Thoracic aorta (tissue), 2 donors: ENCODE measurements at regions not wholly inside any gene's neighbourhood (a gene's known extent, or its start where the extent isn't known, plus 50 kb on each side); places are given as distances from the start of the nearest gene placed in this dataset.

Experiments
- ATAC-seq: fragments of 150-250 bp; one replicate; pipeline ENCODE4 v1.8.0; 2017; ENCODE audit warnings: low read depth; ENCODE audit not compliant: insufficient number of reproducible peaks, low FRiP score
- DNase-seq: peaks from one replicate; pipeline ENCODE4 v3.0.0-alpha.2; 2020; ENCODE audit warnings: low spot score
- H3K27ac ChIP-seq, 2 donors: fragments of 200-600 bp; sonication (generic); 1 replicate in 1 of 2; 2 replicates in 1 of 2; pipeline ENCODE4 v1.5.1; 2016; ENCODE audit warnings: mild to moderate bottlenecking in 2 of 2, moderate library complexity in 2 of 2
- H3K27me3 ChIP-seq: fragments of 200-600 bp; sonication (generic); replicated peaks from 2 replicates; pipeline ENCODE4 v1.6.0; 2016; ENCODE audit warnings: mild to moderate bottlenecking; ENCODE audit not compliant: insufficient read depth
- H3K36me3 ChIP-seq: fragments of 200-600 bp; sonication (generic); one replicate; pipeline ENCODE4 v1.5.1; 2016
- H3K4me1 ChIP-seq, 2 donors: fragments of 200-600 bp; sonication (generic); 1 replicate in 1 of 2; 2 replicates in 1 of 2; pipeline versions ENCODE4 v1.5.1 to v1.6.0; 2016; ENCODE audit warnings: low read depth in 2 of 2, mild to moderate bottlenecking in 1 of 2; ENCODE audit not compliant: control insufficient read depth in 1 of 2
- H3K4me3 ChIP-seq: fragments of 200-600 bp; sonication (generic); 2 replicates; pipeline ENCODE4 v1.5.1; 2016; ENCODE audit warnings: mild to moderate bottlenecking
- H3K9me3 ChIP-seq: fragments of 200-600 bp; sonication (generic); 2 replicates; pipeline ENCODE4 v1.5.1; 2016
- TF ChIP-seq, protein P1 (sequence below): fragments of 200-600 bp; sonication (generic); IDR thresholded peaks from one replicate; pipeline ENCODE4 v1.5.1; 2019; ENCODE audit warnings: antibody characterized with exemption

DNA sequence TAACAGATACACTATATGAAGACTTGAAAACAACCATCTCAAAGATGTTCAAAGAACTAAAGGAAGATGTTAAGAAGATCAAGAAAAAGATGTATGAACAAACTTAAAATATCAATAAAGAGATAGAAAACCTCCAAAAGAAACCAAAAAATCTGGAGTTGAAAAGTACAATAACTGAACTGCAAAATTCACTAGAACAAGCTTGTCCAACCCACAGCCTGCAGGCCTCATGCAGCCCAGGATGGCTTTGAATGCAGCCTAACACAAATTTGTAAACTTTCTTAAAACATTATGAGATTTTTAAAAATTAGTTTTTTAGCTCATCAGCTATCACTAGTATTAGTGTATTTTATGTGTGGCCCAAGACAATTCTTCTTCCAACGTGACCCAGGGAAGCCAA is 77.0 kb upstream of the DCTD start:
- H3K4me3 ChIP-seq = no peak overlapping the region
- no peaks in the 10 kb centered on the region for H3K4me1 ChIP-seq
- H3K36me3 ChIP-seq = no peaks in the 10 kb centered on the region
- H3K9me3 ChIP-seq = peaks cover 7% of the 10 kb centered on the region
- TF ChIP-seq, protein P1, sequence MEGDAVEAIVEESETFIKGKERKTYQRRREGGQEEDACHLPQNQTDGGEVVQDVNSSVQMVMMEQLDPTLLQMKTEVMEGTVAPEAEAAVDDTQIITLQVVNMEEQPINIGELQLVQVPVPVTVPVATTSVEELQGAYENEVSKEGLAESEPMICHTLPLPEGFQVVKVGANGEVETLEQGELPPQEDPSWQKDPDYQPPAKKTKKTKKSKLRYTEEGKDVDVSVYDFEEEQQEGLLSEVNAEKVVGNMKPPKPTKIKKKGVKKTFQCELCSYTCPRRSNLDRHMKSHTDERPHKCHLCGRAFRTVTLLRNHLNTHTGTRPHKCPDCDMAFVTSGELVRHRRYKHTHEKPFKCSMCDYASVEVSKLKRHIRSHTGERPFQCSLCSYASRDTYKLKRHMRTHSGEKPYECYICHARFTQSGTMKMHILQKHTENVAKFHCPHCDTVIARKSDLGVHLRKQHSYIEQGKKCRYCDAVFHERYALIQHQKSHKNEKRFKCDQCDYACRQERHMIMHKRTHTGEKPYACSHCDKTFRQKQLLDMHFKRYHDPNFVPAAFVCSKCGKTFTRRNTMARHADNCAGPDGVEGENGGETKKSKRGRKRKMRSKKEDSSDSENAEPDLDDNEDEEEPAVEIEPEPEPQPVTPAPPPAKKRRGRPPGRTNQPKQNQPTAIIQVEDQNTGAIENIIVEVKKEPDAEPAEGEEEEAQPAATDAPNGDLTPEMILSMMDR = no peak
- no peaks in the 10 kb centered on the region for H3K27me3 ChIP-seq
- DNase-seq (no peak), ATAC-seq (no peak)
- no peak overlapping the region for H3K27ac ChIP-seq

DNA sequence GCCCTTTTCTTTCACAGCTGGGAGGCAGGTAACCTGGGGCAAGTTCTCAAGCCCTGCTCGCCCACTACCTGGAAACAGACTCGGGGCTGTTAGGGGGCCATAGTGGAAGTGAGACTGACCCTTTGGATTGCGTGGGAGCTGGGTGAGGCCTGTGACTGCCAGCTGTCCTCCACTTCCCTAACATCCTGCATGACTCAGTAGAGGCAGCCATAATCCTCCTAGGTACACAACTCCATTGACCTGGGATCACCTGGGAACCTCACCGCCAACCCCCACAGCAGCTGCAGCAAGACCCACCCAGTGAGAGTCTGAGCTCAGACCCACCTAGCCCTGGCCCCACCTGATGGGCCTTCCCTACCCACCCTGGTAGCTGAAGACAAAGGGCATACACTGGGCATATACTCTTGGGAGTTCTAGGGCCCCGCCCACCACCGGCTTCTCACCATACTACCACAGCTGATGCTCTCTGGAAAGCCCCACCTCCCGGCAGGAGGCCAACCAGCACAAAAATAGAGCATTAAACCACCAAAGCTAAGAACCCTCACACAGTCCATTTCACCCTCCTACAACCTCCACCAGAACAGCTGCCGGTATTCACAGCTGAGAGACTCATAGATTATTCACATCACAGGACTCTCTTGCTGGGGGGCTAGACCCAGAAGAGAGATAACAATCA is 61.1 kb upstream of the DCTD start:
- DNase-seq (no peak), ATAC-seq (no peak)
- peaks cover 0 to 3% of the 10 kb centered on the region in 2 donors for H3K4me1 ChIP-seq
- H3K4me3 ChIP-seq = no peak overlapping the region
- no peaks in the 10 kb centered on the region for H3K9me3 ChIP-seq
- H3K36me3 ChIP-seq = no peaks in the 10 kb centered on the region
- no peaks in the 10 kb centered on the region for H3K27me3 ChIP-seq
- TF ChIP-seq, protein P1 = no peak
- H3K27ac ChIP-seq = no peak overlapping the region

- Histone ChIP-seq H3K36me3 (no peaks in the 10 kb centered on the region), H3K27me3 (no peaks in the 10 kb centered on the region), H3K4me3 (no peak overlapping the region), H3K4me1 (peaks cover 0 to 4% of the 10 kb centered on the region in 2 donors), H3K9me3 (no peaks in the 10 kb centered on the region), H3K27ac (peak overlapping the region in 1 of 2 donors; percentile 12)
- TF ChIP-seq, protein P1 = no peak
- DNase-seq = no peak
- no peak for ATAC-seq
Observed at GRCh38 chr4:182975806-182976205, 58.6 kb upstream of the DCTD start.

DNA sequence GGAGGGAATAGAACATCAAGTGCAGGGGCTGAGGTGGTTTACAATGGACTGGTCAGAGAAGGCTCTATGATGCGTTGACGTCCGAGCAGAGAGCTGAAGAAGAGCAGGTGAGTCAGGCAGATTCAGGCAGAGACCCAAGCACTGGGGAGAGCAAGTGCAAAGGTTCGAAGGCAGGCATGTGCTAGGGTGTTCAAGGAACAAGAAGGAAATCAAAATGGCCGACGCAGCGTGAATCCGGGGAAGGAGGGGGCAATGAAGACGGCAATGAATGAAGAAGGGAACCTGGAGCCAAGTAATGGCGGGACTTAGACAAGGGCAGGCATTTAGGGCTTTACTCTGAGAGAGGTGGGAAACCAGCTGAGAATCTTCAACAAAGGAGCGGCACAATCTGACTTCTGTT is 56.8 kb upstream of the DCTD start:
- DNase-seq (no peak), ATAC-seq (no peak)
- no peaks in the 10 kb centered on the region for H3K27me3 ChIP-seq
- no peaks in the 10 kb centered on the region for H3K9me3 ChIP-seq
- no peak overlapping the region for H3K4me3 ChIP-seq
- TF ChIP-seq, protein P1 = no peak
- peaks cover 0 to 4% of the 10 kb centered on the region in 2 donors for H3K4me1 ChIP-seq
- H3K27ac ChIP-seq = no peak overlapping the region
- H3K36me3 ChIP-seq = no peaks in the 10 kb centered on the region

GRCh38 chr4:182973511-182973911 is 56.3 kb upstream of the DCTD start:
- no peak for ATAC-seq
- H3K4me3 ChIP-seq = no peak overlapping the region
- H3K27ac ChIP-seq = no peak overlapping the region
- H3K9me3 ChIP-seq = no peaks in the 10 kb centered on the region
- no peak for DNase-seq
- no peaks in the 10 kb centered on the region for H3K27me3 ChIP-seq
- peaks cover 0 to 4% of the 10 kb centered on the region in 2 donors for H3K4me1 ChIP-seq
- no peaks in the 10 kb centered on the region for H3K36me3 ChIP-seq
- TF ChIP-seq, protein P1 = no peak
